ENCODE measurements at regions not wholly inside any gene's neighbourhood (a gene's known extent, or its start where the extent isn't known, plus 50 kb on each side); places are given as distances from the start of the nearest gene placed in this dataset.

DNA sequence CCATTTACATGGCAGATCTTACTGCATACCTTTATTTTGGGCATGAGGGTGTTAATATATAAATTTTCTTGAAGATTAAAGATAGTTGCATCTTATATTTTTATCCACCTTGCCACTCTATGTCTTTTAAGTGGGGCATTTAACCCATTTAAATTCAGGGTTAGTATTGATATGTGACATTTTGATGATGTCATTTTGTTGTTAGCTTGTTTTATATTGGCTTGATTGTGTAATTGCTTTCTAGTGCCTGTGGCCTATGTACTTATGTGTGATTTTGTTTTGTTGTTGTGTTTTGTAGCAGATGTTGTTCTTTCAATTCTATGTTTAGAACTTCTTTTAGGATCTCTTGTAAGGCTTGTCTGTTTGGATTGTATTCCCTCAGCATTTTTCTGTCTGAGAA, 939.9 kb upstream of the CDH9 start:
- TF ChIP-seq, protein P1, sequence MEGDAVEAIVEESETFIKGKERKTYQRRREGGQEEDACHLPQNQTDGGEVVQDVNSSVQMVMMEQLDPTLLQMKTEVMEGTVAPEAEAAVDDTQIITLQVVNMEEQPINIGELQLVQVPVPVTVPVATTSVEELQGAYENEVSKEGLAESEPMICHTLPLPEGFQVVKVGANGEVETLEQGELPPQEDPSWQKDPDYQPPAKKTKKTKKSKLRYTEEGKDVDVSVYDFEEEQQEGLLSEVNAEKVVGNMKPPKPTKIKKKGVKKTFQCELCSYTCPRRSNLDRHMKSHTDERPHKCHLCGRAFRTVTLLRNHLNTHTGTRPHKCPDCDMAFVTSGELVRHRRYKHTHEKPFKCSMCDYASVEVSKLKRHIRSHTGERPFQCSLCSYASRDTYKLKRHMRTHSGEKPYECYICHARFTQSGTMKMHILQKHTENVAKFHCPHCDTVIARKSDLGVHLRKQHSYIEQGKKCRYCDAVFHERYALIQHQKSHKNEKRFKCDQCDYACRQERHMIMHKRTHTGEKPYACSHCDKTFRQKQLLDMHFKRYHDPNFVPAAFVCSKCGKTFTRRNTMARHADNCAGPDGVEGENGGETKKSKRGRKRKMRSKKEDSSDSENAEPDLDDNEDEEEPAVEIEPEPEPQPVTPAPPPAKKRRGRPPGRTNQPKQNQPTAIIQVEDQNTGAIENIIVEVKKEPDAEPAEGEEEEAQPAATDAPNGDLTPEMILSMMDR (IDR thresholded peaks at IDR 0.05; ENCODE audit: borderline replicate concordance, control extremely low read depth, extremely low read depth, insufficient read depth, missing control alignments), result no peak
- in situ Hi-C loops (cut with MboI; ENCODE audit: low sequenced_read_pairs, unreplicated experiment), result no loop called here
- DNase-seq (ENCODE audit: low spot score), result no peak

DNA sequence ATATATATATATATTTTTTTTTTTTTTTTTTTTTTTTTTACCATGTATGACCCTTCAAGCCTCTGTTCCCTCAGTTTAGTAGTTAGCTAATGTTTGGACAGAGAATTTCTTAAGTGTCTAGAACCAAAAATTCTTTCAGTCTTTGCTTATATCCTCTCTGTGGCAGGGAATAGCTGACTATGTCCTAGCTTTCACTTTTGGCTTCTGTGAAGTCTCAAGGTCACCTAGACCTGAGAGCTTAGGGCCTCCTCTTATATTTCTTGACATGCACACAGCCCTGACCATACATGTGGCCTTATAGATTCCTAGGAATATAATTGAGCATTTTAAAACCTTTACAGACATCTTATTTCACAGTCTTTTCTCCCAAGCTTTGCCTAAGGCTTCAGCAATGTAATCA, 930.8 kb upstream of the CDH9 start:
- TF ChIP-seq, protein P1 (IDR thresholded peaks at IDR 0.05; ENCODE audit: borderline replicate concordance, control extremely low read depth, extremely low read depth, insufficient read depth, missing control alignments), result no peak
- DNase-seq (ENCODE audit: low spot score), result no peak
- in situ Hi-C loops (cut with MboI; ENCODE audit: low sequenced_read_pairs, unreplicated experiment), result no loop called here

GRCh38 chr5:27963050-27963783, 924.8 kb upstream of the CDH9 start:
- no peak for DNase-seq (ENCODE audit: low spot score)
- TF ChIP-seq, protein P1 (IDR thresholded peaks at IDR 0.05; ENCODE audit: borderline replicate concordance, control extremely low read depth, extremely low read depth, insufficient read depth, missing control alignments), result no peak
- in situ Hi-C loops (cut with MboI; ENCODE audit: low sequenced_read_pairs, unreplicated experiment), result no loop called here

DNA sequence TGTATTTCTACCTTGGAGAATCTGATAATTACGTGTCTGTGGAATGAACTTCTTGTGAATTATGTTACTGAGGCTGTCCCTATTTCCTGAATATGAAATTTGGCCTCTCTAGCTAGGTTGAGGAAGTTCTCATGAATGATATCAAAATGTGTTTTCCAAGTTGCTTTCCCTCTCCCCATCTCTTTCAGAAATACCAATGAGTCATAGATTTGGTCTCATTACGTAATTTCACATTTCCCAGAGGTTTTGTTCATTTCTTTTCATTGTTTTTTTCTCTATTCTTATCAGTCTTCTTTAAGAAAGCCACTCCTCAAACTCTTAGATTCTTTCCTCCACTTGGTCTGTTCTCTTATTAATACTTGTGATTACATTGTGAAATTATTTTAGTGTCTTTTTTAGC, 923.8 kb upstream of the CDH9 start:
- TF ChIP-seq, protein P1 (IDR thresholded peaks at IDR 0.05; ENCODE audit: borderline replicate concordance, control extremely low read depth, extremely low read depth, insufficient read depth, missing control alignments), result no peak
- DNase-seq (ENCODE audit: low spot score), result no peak
- in situ Hi-C loops (cut with MboI; ENCODE audit: low sequenced_read_pairs, unreplicated experiment), result no loop called here

GRCh38 chr5:27947088-27947487, 908.7 kb upstream of the CDH9 start:
- TF ChIP-seq, protein P1 (IDR thresholded peaks at IDR 0.05; ENCODE audit: borderline replicate concordance, control extremely low read depth, extremely low read depth, insufficient read depth, missing control alignments), result no peak
- no peak for DNase-seq (ENCODE audit: low spot score)
- in situ Hi-C loops (cut with MboI; ENCODE audit: low sequenced_read_pairs, unreplicated experiment), result no loop called here

DNA sequence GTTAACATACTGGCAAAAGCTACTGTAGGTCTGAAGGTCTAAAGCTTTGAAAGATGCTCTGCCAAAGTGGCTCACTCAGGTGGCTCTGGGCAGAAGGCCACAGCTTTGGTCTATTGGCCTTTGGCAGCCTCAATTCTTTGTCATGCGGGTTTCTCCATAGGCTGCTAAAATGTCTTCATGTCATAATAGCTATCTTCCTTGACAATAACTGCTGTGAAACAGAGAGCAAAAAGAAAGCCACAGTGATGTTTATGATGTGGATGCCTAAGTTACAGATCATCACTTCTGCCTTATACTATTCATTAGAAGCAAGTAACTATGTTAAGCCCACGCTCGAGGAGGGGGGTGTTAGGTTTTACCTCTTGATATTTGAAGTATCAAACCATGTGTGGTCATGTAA, 906.1 kb upstream of the CDH9 start:
- TF ChIP-seq, protein P1 (IDR thresholded peaks at IDR 0.05; ENCODE audit: borderline replicate concordance, control extremely low read depth, extremely low read depth, insufficient read depth, missing control alignments), result no peak

More for the DNA sequence above, 906.1 kb upstream of the CDH9 start:
- in situ Hi-C loops (cut with MboI; ENCODE audit: low sequenced_read_pairs, unreplicated experiment), result no loop called here
- no peak for DNase-seq (ENCODE audit: low spot score)

Measured in GM13976 (cell line).